ENCODE measurements at regions not wholly inside any gene's neighbourhood (a gene's known extent, or its start where the extent isn't known, plus 50 kb on each side); places are given as distances from the start of the nearest gene placed in this dataset.

DNA sequence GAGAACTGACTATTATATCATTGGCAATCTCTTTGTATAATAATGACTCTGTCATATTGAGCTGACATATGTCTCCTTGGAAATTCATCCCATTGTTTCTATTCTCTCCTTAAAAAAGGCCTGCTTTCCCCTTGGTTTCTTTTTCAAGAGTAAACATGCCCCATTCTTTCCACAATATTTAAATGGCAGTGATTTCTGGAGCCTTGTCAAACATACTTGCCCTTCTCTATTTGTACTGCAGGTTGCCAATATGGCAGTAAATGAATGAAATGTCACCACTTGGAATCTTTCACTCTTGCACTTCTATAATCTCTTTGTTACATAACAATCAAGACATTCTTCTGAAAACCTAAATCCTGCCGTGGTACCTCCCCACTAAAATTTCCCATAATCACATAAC is 1265.1 kb upstream of the CDH8 start:
- TF ChIP-seq POLR2AphosphoS5 (IDR thresholded peaks at IDR 0.05) (no peak), POLR2A (IDR thresholded peaks at IDR 0.05) (no peak), EP300 (IDR thresholded peaks at IDR 0.05; ENCODE audit: low read depth) (no peak)
- TF ChIP-seq, protein P1, sequence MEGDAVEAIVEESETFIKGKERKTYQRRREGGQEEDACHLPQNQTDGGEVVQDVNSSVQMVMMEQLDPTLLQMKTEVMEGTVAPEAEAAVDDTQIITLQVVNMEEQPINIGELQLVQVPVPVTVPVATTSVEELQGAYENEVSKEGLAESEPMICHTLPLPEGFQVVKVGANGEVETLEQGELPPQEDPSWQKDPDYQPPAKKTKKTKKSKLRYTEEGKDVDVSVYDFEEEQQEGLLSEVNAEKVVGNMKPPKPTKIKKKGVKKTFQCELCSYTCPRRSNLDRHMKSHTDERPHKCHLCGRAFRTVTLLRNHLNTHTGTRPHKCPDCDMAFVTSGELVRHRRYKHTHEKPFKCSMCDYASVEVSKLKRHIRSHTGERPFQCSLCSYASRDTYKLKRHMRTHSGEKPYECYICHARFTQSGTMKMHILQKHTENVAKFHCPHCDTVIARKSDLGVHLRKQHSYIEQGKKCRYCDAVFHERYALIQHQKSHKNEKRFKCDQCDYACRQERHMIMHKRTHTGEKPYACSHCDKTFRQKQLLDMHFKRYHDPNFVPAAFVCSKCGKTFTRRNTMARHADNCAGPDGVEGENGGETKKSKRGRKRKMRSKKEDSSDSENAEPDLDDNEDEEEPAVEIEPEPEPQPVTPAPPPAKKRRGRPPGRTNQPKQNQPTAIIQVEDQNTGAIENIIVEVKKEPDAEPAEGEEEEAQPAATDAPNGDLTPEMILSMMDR (IDR thresholded peaks at IDR 0.05) = no peak

Data from transverse colon (tissue), 4 donors.